NCI-H146 treated with DMSO at 0.1 percent for 48 hours (cell line): ENCODE measurements at regions not wholly inside any gene's neighbourhood (a gene's known extent, or its start where the extent isn't known, plus 50 kb on each side); places are given as distances from the start of the nearest gene placed in this dataset.

Experiments
- DNase-seq: peaks from one replicate; lab custom pipeline; 2025; ENCODE audit not compliant: unreplicated experiment; lab: John Stamatoyannopoulos, UW

GRCh38 chr5:68429510-68429909, 214.0 kb downstream of the PIK3R1 start:
- DNase-seq, result no peak

- DNase-seq, result no peak
Measured at GRCh38 chr5:68430279-68430678, 214.7 kb downstream of the PIK3R1 start.

- DNase-seq, result no peak
Measured at GRCh38 chr5:68431186-68431585, 215.6 kb downstream of the PIK3R1 start.

GRCh38 chr5:68431601-68432337, 216.2 kb downstream of the PIK3R1 start:
- no peak for DNase-seq

- no peak for DNase-seq
Measured at GRCh38 chr5:68432682-68433081, 217.1 kb downstream of the PIK3R1 start.

- DNase-seq, result no peak
Measured at GRCh38 chr5:68433526-68433922, 218.0 kb downstream of the PIK3R1 start.

GRCh38 chr5:68433923-68434879, 218.6 kb downstream of the PIK3R1 start:
- no peak for DNase-seq

GRCh38 chr5:68435611-68436010, 220.1 kb downstream of the PIK3R1 start:
- no peak for DNase-seq

- no peak for DNase-seq
Measured at GRCh38 chr5:68436686-68437520, 221.3 kb downstream of the PIK3R1 start.

- DNase-seq, result no peak
Measured at GRCh38 chr5:68438876-68439275, 223.3 kb downstream of the PIK3R1 start.

GRCh38 chr5:68440245-68440644, 224.7 kb downstream of the PIK3R1 start:
- DNase-seq, result no peak

GRCh38 chr5:68440651-68441050, 225.1 kb downstream of the PIK3R1 start:
- no peak for DNase-seq

GRCh38 chr5:68441309-68442073, 225.9 kb downstream of the PIK3R1 start:
- no peak for DNase-seq

- no peak for DNase-seq
Measured at GRCh38 chr5:68443091-68443490, 227.5 kb downstream of the PIK3R1 start.

- no peak for DNase-seq
Measured at GRCh38 chr5:68444048-68444447, 228.5 kb downstream of the PIK3R1 start.

GRCh38 chr5:68444833-68445232, 229.3 kb downstream of the PIK3R1 start:
- DNase-seq, result no peak

- DNase-seq, result no peak
Measured at GRCh38 chr5:68445257-68446069, 229.9 kb downstream of the PIK3R1 start.

- no peak for DNase-seq
Measured at GRCh38 chr5:68446070-68446357, 230.5 kb downstream of the PIK3R1 start.

- DNase-seq, result no peak
Measured at GRCh38 chr5:68446487-68446894, 230.9 kb downstream of the PIK3R1 start.
